GM12891 (cell line): ENCODE measurements at regions not wholly inside any gene's neighbourhood (a gene's known extent, or its start where the extent isn't known, plus 50 kb on each side); places are given as distances from the start of the nearest gene placed in this dataset.

Experiments
- PAX5 ChIP-seq: IDR thresholded peaks from 2 replicates; pipeline ENCODE4 v1.6.1; 2011; ENCODE audit warnings: low read length, moderate library complexity, mild to moderate bottlenecking; ENCODE audit not compliant: insufficient read depth, severe bottlenecking
- POLR2A ChIP-seq: IDR thresholded peaks from 2 replicates; pipeline ENCODE4 v1.6.1; 2011; ENCODE audit warnings: low read depth, low read length, control low read depth
- POLR2AphosphoS5 ChIP-seq: IDR thresholded peaks from 2 replicates; pipeline ENCODE4 v1.6.1; 2011; ENCODE audit warnings: low read depth, low read length, control low read depth
- POU2F2 ChIP-seq: IDR thresholded peaks from 2 replicates; pipeline ENCODE4 v1.6.1; 2011; ENCODE audit warnings: low read depth, mild to moderate bottlenecking, control low read depth, low read length, moderate library complexity
- SPI1 ChIP-seq: IDR thresholded peaks from 2 replicates; pipeline ENCODE4 v1.6.1; 2011; ENCODE audit warnings: low read depth, low read length, control low read depth
- TAF1 ChIP-seq: IDR thresholded peaks from 2 replicates; pipeline ENCODE4 v1.6.1; 2011; ENCODE audit warnings: low read depth, low read length, control low read depth

- TF ChIP-seq POLR2A (no peak), POLR2AphosphoS5 (no peak), SPI1 (no peak), PAX5 (no peak), TAF1 (no peak), POU2F2 (no peak)
Observed at GRCh38 chr13:112236016-112236415, 140.1 kb upstream of the SPACA7 start.
